HG03571 (cell line): ENCODE measurements at regions not wholly inside any gene's neighbourhood (a gene's known extent, or its start where the extent isn't known, plus 50 kb on each side); places are given as distances from the start of the nearest gene placed in this dataset.

ENCODE experiments used
- ATAC-seq: cut with Tn5 transposase; IDR thresholded peaks from one replicate; pipeline ENCODE4 v1.9.1; 2021; ENCODE audit not compliant: unreplicated experiment

GRCh38 chr1:90502696-90503095, 214.4 kb downstream of the BARHL2 start:
- ATAC-seq, result no peak

- no peak for ATAC-seq
Observed at GRCh38 chr1:90502194-90502593, 214.9 kb downstream of the BARHL2 start.

GRCh38 chr1:90501281-90501680, 215.8 kb downstream of the BARHL2 start:
- no peak for ATAC-seq

GRCh38 chr1:90494748-90495282, 222.3 kb downstream of the BARHL2 start:
- ATAC-seq, result no peak

GRCh38 chr1:90488451-90488850, 228.7 kb downstream of the BARHL2 start:
- no peak for ATAC-seq

GRCh38 chr1:90486996-90487395, 230.1 kb downstream of the BARHL2 start:
- no peak for ATAC-seq

GRCh38 chr1:90486134-90486824, 230.8 kb downstream of the BARHL2 start:
- ATAC-seq, result no peak

GRCh38 chr1:90480271-90480835, 236.7 kb downstream of the BARHL2 start:
- ATAC-seq, result no peak

- no peak for ATAC-seq
Observed at GRCh38 chr1:90476994-90477393, 240.1 kb downstream of the BARHL2 start.

- ATAC-seq, result no peak
Observed at GRCh38 chr1:90476411-90476810, 240.7 kb downstream of the BARHL2 start.

- no peak for ATAC-seq
Observed at GRCh38 chr1:90475631-90476030, 241.5 kb downstream of the BARHL2 start.

- no peak for ATAC-seq
Observed at GRCh38 chr1:90474731-90475130, 242.4 kb downstream of the BARHL2 start.

- ATAC-seq, result no peak
Observed at GRCh38 chr1:90474158-90474557, 242.9 kb downstream of the BARHL2 start.

GRCh38 chr1:90472775-90473174, 244.3 kb downstream of the BARHL2 start:
- ATAC-seq, result no peak

GRCh38 chr1:90459570-90459969, 257.5 kb downstream of the BARHL2 start:
- ATAC-seq, result no peak

- ATAC-seq, result no peak
Observed at GRCh38 chr1:90457985-90458384, 259.1 kb downstream of the BARHL2 start.

GRCh38 chr1:90452491-90452890, 264.6 kb downstream of the BARHL2 start:
- no peak for ATAC-seq

GRCh38 chr1:90443354-90443753, 273.7 kb downstream of the BARHL2 start:
- no peak for ATAC-seq

- no peak for ATAC-seq
Observed at GRCh38 chr1:90435351-90435750, 281.8 kb downstream of the BARHL2 start.

GRCh38 chr1:90434460-90434859, 282.6 kb downstream of the BARHL2 start:
- ATAC-seq, result no peak

- ATAC-seq, result no peak
Observed at GRCh38 chr1:90417126-90417525, 300.0 kb downstream of the BARHL2 start.

- no peak for ATAC-seq
Observed at GRCh38 chr1:90414201-90414600, 302.9 kb downstream of the BARHL2 start.

GRCh38 chr1:90413519-90413918, 303.6 kb downstream of the BARHL2 start:
- ATAC-seq, result no peak
